KMS-11 (cell line): ENCODE measurements at regions not wholly inside any gene's neighbourhood (a gene's known extent, or its start where the extent isn't known, plus 50 kb on each side); places are given as distances from the start of the nearest gene placed in this dataset.

ENCODE experiments used
- H2AFZ ChIP-seq: fragments of 200-600 bp; sonication (generic); 2 replicates; pipeline ENCODE4 v1.6.1; 2016; ENCODE audit warnings: antibody characterized with exemption, mixed run types, low read depth
- H3K27ac ChIP-seq: fragments of 200-600 bp; sonication (generic); 2 replicates; pipeline ENCODE4 v1.6.1; 2016; ENCODE audit warnings: mild to moderate bottlenecking, mixed run types
- H3K27me3 ChIP-seq: fragments of 200-600 bp; sonication (generic); 2 replicates; pipeline ENCODE4 v1.6.1; 2017; ENCODE audit warnings: mild to moderate bottlenecking, low read depth, mixed run types, moderate library complexity; ENCODE audit not compliant: insufficient read depth
- H3K36me3 ChIP-seq: fragments of 200-600 bp; sonication (generic); 2 replicates; pipeline ENCODE4 v1.6.1; 2017; ENCODE audit warnings: mild to moderate bottlenecking, mixed run types; ENCODE audit not compliant: insufficient read depth
- H3K4me1 ChIP-seq: fragments of 200-600 bp; sonication (generic); 2 replicates; pipeline ENCODE4 v1.6.1; 2016; ENCODE audit warnings: mild to moderate bottlenecking, low read depth, mixed run types; ENCODE audit not compliant: poor library complexity, severe bottlenecking
- H3K4me2 ChIP-seq: fragments of 200-600 bp; sonication (generic); 2 replicates; pipeline ENCODE4 v1.7.0; 2016; ENCODE audit warnings: mild to moderate bottlenecking, mixed run types
- H3K4me3 ChIP-seq: fragments of 200-600 bp; sonication (generic); IDR thresholded peaks from 2 replicates; pipeline ENCODE4 v1.6.1; 2017; ENCODE audit warnings: low read depth, low read length, mixed read lengths; ENCODE audit not compliant: insufficient read depth
- H3K79me2 ChIP-seq: fragments of 200-600 bp; sonication (generic); 2 replicates; pipeline ENCODE4 v1.6.1; 2016; ENCODE audit warnings: low read depth, mixed run types; ENCODE audit not compliant: insufficient read depth
- H3K9ac ChIP-seq: fragments of 200-600 bp; sonication (generic); 2 replicates; pipeline ENCODE4 v1.6.1; 2016; ENCODE audit warnings: mild to moderate bottlenecking, mixed run types
- H4K20me1 ChIP-seq: fragments of 200-600 bp; sonication (generic); 2 replicates; pipeline ENCODE4 v1.6.1; 2016; ENCODE audit warnings: mild to moderate bottlenecking, mixed run types; ENCODE audit not compliant: insufficient read depth
- TF ChIP-seq, protein P1 (sequence below): fragments of 200-600 bp; sonication (generic); conservative IDR thresholded peaks from 2 replicates; pipeline ENCODE4 v1.6.1; 2017; ENCODE audit warnings: low read depth, mild to moderate bottlenecking, antibody characterized with exemption, low read length, moderate library complexity, mixed read lengths

DNA sequence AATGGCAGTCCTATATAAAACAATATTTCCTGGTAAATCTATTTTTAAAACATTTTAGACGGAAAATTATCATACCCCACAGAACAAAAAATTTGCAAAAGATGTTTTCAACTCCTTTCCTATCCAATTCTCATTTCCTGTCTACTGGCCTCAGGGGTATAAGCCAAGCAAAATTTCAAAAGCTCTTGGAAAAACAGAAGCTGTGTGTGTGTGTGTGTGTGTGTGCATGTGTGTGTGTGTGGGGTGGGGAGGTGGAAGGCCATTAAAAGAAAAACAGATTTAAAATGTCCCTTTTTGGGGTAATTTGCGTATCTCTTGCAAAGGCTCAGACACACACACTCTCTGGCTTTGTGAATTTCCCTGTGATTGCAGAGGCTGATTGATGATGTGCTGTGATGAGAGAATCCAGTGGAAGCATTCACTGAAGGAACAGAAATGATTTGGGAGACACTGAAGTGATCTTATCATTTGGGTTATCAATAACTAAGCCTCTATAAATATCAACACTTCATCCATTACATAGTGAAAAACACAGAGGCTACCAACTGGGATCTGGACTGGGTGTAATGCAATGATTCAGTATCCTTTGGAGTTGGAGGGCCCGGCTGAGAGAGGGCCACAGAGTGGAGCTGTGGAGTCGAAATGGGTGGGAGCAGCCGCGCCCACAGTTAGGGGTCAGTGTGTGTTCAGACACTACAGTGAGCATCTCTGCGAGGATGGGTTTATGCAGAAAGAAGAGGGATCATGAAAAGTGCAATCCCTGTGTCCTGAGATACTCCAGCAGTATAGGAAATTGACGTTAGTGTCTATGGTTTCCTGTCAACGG is 106.8 kb upstream of the PREP start:
- no peak overlapping the region for H3K9ac ChIP-seq
- no peak overlapping the region for H3K4me3 ChIP-seq
- H3K27ac ChIP-seq: no peak overlapping the region
- H4K20me1 ChIP-seq: no peaks in the 10 kb centered on the region
- no peak overlapping the region for H3K4me2 ChIP-seq
- no peaks in the 10 kb centered on the region for H3K36me3 ChIP-seq
- TF ChIP-seq, protein P1, sequence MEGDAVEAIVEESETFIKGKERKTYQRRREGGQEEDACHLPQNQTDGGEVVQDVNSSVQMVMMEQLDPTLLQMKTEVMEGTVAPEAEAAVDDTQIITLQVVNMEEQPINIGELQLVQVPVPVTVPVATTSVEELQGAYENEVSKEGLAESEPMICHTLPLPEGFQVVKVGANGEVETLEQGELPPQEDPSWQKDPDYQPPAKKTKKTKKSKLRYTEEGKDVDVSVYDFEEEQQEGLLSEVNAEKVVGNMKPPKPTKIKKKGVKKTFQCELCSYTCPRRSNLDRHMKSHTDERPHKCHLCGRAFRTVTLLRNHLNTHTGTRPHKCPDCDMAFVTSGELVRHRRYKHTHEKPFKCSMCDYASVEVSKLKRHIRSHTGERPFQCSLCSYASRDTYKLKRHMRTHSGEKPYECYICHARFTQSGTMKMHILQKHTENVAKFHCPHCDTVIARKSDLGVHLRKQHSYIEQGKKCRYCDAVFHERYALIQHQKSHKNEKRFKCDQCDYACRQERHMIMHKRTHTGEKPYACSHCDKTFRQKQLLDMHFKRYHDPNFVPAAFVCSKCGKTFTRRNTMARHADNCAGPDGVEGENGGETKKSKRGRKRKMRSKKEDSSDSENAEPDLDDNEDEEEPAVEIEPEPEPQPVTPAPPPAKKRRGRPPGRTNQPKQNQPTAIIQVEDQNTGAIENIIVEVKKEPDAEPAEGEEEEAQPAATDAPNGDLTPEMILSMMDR: no peak
- no peak overlapping the region for H2AFZ ChIP-seq
- H3K79me2 ChIP-seq: no peaks in the 10 kb centered on the region
- H3K27me3 ChIP-seq: no peaks in the 10 kb centered on the region
- peaks cover 7% of the 10 kb centered on the region for H3K4me1 ChIP-seq

DNA sequence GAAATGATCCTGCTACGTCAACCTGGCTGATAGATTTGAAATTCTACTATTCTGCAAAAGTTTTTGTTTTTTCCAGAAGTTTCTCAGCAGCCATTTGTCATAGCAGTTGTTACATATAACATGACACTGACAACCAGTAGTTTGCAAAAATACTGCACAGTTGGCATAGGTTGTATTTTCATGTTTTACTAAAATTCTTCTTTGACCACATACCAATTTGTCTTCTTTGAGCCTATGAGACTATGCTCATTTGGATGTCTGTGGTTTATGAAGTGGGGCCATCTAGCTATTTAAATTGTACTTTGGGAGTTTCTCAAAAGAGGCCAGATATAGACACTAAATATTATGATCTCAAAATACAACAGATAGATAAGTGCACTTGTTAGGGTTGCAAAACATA is 104.9 kb upstream of the PREP start:
- H3K4me3 ChIP-seq: no peak overlapping the region
- H3K27ac ChIP-seq: no peak overlapping the region
- H3K4me1 ChIP-seq: peaks cover 7% of the 10 kb centered on the region
- H3K79me2 ChIP-seq: no peaks in the 10 kb centered on the region
- H3K36me3 ChIP-seq: no peaks in the 10 kb centered on the region
- H4K20me1 ChIP-seq: no peaks in the 10 kb centered on the region
- TF ChIP-seq, protein P1: no peak
- H3K27me3 ChIP-seq: no peaks in the 10 kb centered on the region
- no peak overlapping the region for H2AFZ ChIP-seq
- H3K4me2 ChIP-seq: no peak overlapping the region; the same call in 1 of the 2 replicates
- H3K9ac ChIP-seq: no peak overlapping the region

DNA sequence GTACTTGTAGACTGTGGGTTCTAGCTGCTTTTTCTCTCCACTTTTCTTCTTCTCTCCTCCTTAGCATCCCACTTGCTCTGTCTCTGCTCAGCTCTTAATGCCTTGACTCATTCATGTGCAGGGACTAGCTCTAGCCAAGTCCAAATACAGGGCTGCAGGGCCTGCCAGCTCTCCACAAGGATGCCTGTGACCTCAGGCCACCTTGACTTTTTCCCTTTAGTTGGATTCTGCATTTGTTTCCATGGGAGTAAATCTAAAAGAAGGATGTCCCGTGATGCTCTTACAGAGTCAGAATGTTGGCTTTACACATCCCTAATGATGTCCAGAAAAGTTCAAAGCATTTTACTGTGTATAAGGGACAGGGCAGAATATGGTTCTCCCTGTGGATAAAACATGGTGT is 101.8 kb upstream of the PREP start:
- no peaks in the 10 kb centered on the region for H4K20me1 ChIP-seq
- no peak overlapping the region for H3K9ac ChIP-seq

DNA sequence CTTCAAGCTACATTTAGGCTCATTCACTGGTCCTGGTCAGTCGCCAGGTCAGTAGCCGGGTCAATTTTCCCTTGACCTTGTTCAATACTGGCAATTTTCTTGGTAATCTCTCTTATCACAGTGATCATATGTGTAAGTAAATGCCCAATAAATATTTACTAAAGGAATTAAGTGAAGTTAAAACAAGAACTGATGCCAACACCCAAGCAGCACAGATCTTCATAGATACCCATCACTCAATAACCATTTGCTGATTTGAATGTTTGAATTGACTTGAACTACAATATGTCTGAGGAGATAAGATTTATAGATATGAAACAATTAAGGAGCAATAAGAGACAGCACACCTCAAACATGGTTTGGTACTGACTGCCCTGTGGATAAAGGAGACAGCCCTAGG is 100.8 kb upstream of the PREP start:
- H3K27ac ChIP-seq: no peak overlapping the region
- no peak overlapping the region for H3K9ac ChIP-seq
- H3K4me1 ChIP-seq: peaks cover 7% of the 10 kb centered on the region
- H3K79me2 ChIP-seq: no peaks in the 10 kb centered on the region
- TF ChIP-seq, protein P1: no peak
- no peak overlapping the region for H3K4me3 ChIP-seq
- no peaks in the 10 kb centered on the region for H4K20me1 ChIP-seq
- no peak overlapping the region for H2AFZ ChIP-seq
- no peaks in the 10 kb centered on the region for H3K27me3 ChIP-seq
- H3K4me2 ChIP-seq: no peak overlapping the region
- no peaks in the 10 kb centered on the region for H3K36me3 ChIP-seq

More for the DNA sequence above, 101.8 kb upstream of the PREP start:
- Histone ChIP-seq H3K27me3 (no peaks in the 10 kb centered on the region), H3K4me2 (no peak overlapping the region), H2AFZ (no peak overlapping the region), H3K36me3 (no peaks in the 10 kb centered on the region), H3K4me1 (peaks cover 7% of the 10 kb centered on the region), H3K79me2 (no peaks in the 10 kb centered on the region), H3K27ac (no peak overlapping the region), H3K4me3 (no peak overlapping the region)
- TF ChIP-seq, protein P1: no peak
